Adrenal gland (tissue), 9 donors: ENCODE measurements at regions not wholly inside any gene's neighbourhood (a gene's known extent, or its start where the extent isn't known, plus 50 kb on each side); places are given as distances from the start of the nearest gene placed in this dataset.

ENCODE experiments used
- DNase-seq, 7 donors: peaks; one replicate each; pipeline ENCODE4 v3.0.0-alpha.2; 2019 to 2020
- H3K27ac ChIP-seq, 5 donors: fragments of 200-600 bp; sonication (generic) in 4 of 5; 1 replicate in 3 of 5; 2 replicates in 2 of 5; pipeline versions ENCODE4 v1.5.1 to v1.8.0; 2016 to 2020; ENCODE audit warnings: mild to moderate bottlenecking in 1 of 5
- H3K27me3 ChIP-seq: fragments of 200-600 bp; 2 replicates; pipeline ENCODE4 v1.8.0; 2021
- H3K36me3 ChIP-seq, 2 donors: fragments of 200-600 bp; replicated peaks in 1 of 2; 1 replicate in 1 of 2; 2 replicates in 1 of 2; pipeline versions ENCODE4 v1.5.1 to v1.8.0; 2018 to 2022
- H3K4me1 ChIP-seq, 2 donors: fragments of 200-600 bp; replicated peaks in 1 of 2; 1 replicate in 1 of 2; 2 replicates in 1 of 2; pipeline versions ENCODE4 v1.5.1 to v1.8.0; 2018 to 2021
- H3K4me3 ChIP-seq, 4 donors: fragments of 200-600 bp; sonication (generic) in 3 of 4; one replicate each; pipeline ENCODE4 v1.5.1; 2016 to 2018
- H3K9me3 ChIP-seq, 3 donors: fragments of 200-600 bp; sonication (generic) in 1 of 3; replicated peaks in 1 of 3; 1 replicate in 2 of 3; 2 replicates in 1 of 3; pipeline versions ENCODE4 v1.5.1 to v1.8.0; 2016 to 2021
- CTCF ChIP-seq, 6 experiments: fragments of 450-650 bp in 4 of 6; fragments of 200-600 bp in 2 of 6; sonication (generic) in 1 of 6; IDR thresholded peaks; 1 replicate in 5 of 6; 2 replicates in 1 of 6; pipeline versions ENCODE4 v1.5.1 to v1.8.0; 2016 to 2021; ENCODE audit warnings: antibody characterized with exemption in 6 of 6, mild to moderate bottlenecking in 2 of 6, moderate library complexity in 1 of 6
- POLR2A ChIP-seq, 2 donors: fragments of 450-650 bp; IDR thresholded peaks; one replicate each; pipeline ENCODE4 v1.6.1; 2017; ENCODE audit warnings: antibody characterized with exemption in 2 of 2, mild to moderate bottlenecking in 2 of 2, moderate library complexity in 1 of 2
- WGBS, 4 donors: extraction: QIAGEN DNeasy Blood & Tissue Kit in 2 of 4; methylation state at CpG; one replicate each; pipeline versions ENCODE4 v1.1.5 to v1.1.7; 2013 to 2017; 5-methylcytosine and 5-hydroxymethylcytosine counted together
- intact Hi-C, 2 donors: fragments of 100-400 bp; cut with DNase I; formaldehyde crosslinking; loops; one replicate each; pipeline versions ENCODE4 v1.14.1 to v1.15.0; 2022 to 2023
- donor health status: healthy with polysubstance abuse.
- donor health status: Bipolar disorder and iron deficiency.
- donor health status: DM: yes; HTN: yes; CAD: no.
- donor health status: DM: no; HTN: no; CAD: no.
- donor health status: DM: no; HTN: no; CAD: no.

GRCh38 chr17:12261354-12261753 lies 240.7 kb downstream of the MAP2K4 start:
- H3K4me1 ChIP-seq = no peaks in the 10 kb centered on the region
- WGBS, 4 donors = 87 to 93% (median 91%) methylated on average over 10 of the region's 10 CpGs
- intact Hi-C loops = no loop called here
- no peak overlapping the region for H3K27ac ChIP-seq
- no peak for DNase-seq
- no peaks in the 10 kb centered on the region for H3K36me3 ChIP-seq
- no peaks in the 10 kb centered on the region for H3K27me3 ChIP-seq
- H3K4me3 ChIP-seq = no peak overlapping the region
- TF ChIP-seq CTCF (IDR thresholded peaks at IDR 0.05) = no peak
- TF ChIP-seq POLR2A (IDR thresholded peaks at IDR 0.05) = no peak
- H3K9me3 ChIP-seq = no peaks in the 10 kb centered on the region

GRCh38 chr17:12269751-12270150 lies 249.1 kb downstream of the MAP2K4 start:
- Histone ChIP-seq H3K27me3 (no peaks in the 10 kb centered on the region), H3K4me1 (no peaks in the 10 kb centered on the region), H3K36me3 (no peaks in the 10 kb centered on the region), H3K27ac (no peak overlapping the region), H3K9me3 (no peaks in the 10 kb centered on the region), H3K4me3 (no peak overlapping the region)
- no peak for TF ChIP-seq POLR2A (IDR thresholded peaks at IDR 0.05)
- TF ChIP-seq CTCF (IDR thresholded peaks at IDR 0.05) = no peak
- intact Hi-C loops = no loop called here
- WGBS, 4 donors = 66 to 86% (median 75%) methylated on average over 6 of the region's 6 CpGs
- no peak for DNase-seq

- H3K4me1 ChIP-seq = no peaks in the 10 kb centered on the region
- no peaks in the 10 kb centered on the region for H3K27me3 ChIP-seq
- no peak overlapping the region for H3K4me3 ChIP-seq
- TF ChIP-seq POLR2A (IDR thresholded peaks at IDR 0.05) (no peak), CTCF (IDR thresholded peaks at IDR 0.05) (no peak)
- H3K27ac ChIP-seq = no peak overlapping the region
- no peaks in the 10 kb centered on the region for H3K36me3 ChIP-seq
- WGBS, 4 donors = 59 to 68% (median 66%) methylated on average over 3 of the region's 3 CpGs
- intact Hi-C loops = no loop called here
- no peak for DNase-seq
- H3K9me3 ChIP-seq = no peaks in the 10 kb centered on the region
Measured at GRCh38 chr17:12277827-12278226, 257.1 kb downstream of the MAP2K4 start.

- no peak for TF ChIP-seq POLR2A (IDR thresholded peaks at IDR 0.05)
- TF ChIP-seq CTCF (IDR thresholded peaks at IDR 0.05) = no peak
- 17 to 29% (median 21%) methylated on average over 1 of the region's 1 CpG for WGBS, 4 donors
- no peak for DNase-seq
- H3K9me3 ChIP-seq = no peaks in the 10 kb centered on the region
- no peaks in the 10 kb centered on the region for H3K27me3 ChIP-seq
- intact Hi-C loops = no loop called here
- no peak overlapping the region for H3K27ac ChIP-seq
- H3K4me3 ChIP-seq = no peak overlapping the region
- H3K4me1 ChIP-seq = no peaks in the 10 kb centered on the region
- H3K36me3 ChIP-seq = no peaks in the 10 kb centered on the region
Measured at GRCh38 chr17:12282056-12282455, 261.4 kb downstream of the MAP2K4 start.
